GM12891 (cell line): ENCODE measurements at regions not wholly inside any gene's neighbourhood (a gene's known extent, or its start where the extent isn't known, plus 50 kb on each side); places are given as distances from the start of the nearest gene placed in this dataset.

Experiments used
- POLR2A ChIP-seq: IDR thresholded peaks from 2 replicates; pipeline ENCODE4 v1.6.1; 2011; ENCODE audit warnings: low read depth, low read length, control low read depth
- POLR2AphosphoS5 ChIP-seq: IDR thresholded peaks from 2 replicates; pipeline ENCODE4 v1.6.1; 2011; ENCODE audit warnings: low read depth, low read length, control low read depth
- SPI1 ChIP-seq: IDR thresholded peaks from 2 replicates; pipeline ENCODE4 v1.6.1; 2011; ENCODE audit warnings: low read depth, low read length, control low read depth
- TAF1 ChIP-seq: IDR thresholded peaks from 2 replicates; pipeline ENCODE4 v1.6.1; 2011; ENCODE audit warnings: low read depth, low read length, control low read depth

DNA sequence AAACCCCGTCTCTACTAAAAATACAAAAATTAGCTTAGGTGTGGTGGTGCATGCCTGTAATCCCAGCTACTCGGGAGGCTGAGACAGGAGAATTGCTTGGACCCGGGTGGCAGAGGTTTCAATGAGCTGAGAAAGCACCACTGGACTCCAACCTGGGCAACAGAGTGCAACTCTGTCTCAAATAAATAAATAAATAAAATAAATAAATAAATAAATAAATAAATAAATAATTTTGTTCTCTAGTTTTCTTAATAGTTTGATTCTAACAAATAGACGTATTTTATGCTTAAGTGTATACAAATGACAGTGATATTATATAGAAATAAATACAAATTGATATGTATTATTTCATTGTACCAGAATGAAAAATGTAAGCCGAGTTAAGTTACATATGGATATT is 339.9 kb upstream of the OLFM3 start:
- TF ChIP-seq POLR2AphosphoS5: no peak
- TF ChIP-seq POLR2A: no peak
- no peak for TF ChIP-seq SPI1
- TF ChIP-seq TAF1: no peak
